GM19351 (cell line): ENCODE measurements at regions not wholly inside any gene's neighbourhood (a gene's known extent, or its start where the extent isn't known, plus 50 kb on each side); places are given as distances from the start of the nearest gene placed in this dataset.

ENCODE experiments used
- ATAC-seq: cut with Tn5 transposase; IDR thresholded peaks from one replicate; pipeline ENCODE4 v1.9.1; 2021; ENCODE audit warnings: mild to moderate bottlenecking, moderate library complexity; ENCODE audit not compliant: unreplicated experiment

- no peak for ATAC-seq
These were observed 375.1 kb downstream of the CHSY3 start for GRCh38 chr5:130279386-130279785.

- no peak for ATAC-seq
These were observed 373.9 kb downstream of the CHSY3 start for GRCh38 chr5:130278136-130278535.

- ATAC-seq, result no peak
These were observed 373.3 kb downstream of the CHSY3 start for GRCh38 chr5:130277522-130277921.

- no peak for ATAC-seq
These were observed 372.7 kb downstream of the CHSY3 start for GRCh38 chr5:130277002-130277401.

GRCh38 chr5:130272837-130273236 is 368.6 kb downstream of the CHSY3 start:
- ATAC-seq, result no peak

GRCh38 chr5:130270786-130271185 is 366.5 kb downstream of the CHSY3 start:
- no peak for ATAC-seq

- no peak for ATAC-seq
These were observed 364.2 kb downstream of the CHSY3 start for GRCh38 chr5:130268489-130268888.

GRCh38 chr5:130267926-130268325 is 363.7 kb downstream of the CHSY3 start:
- ATAC-seq, result no peak

- no peak for ATAC-seq
These were observed 356.2 kb downstream of the CHSY3 start for GRCh38 chr5:130260481-130260880.

GRCh38 chr5:130251931-130252330 is 347.7 kb downstream of the CHSY3 start:
- ATAC-seq, result no peak

GRCh38 chr5:130243641-130244040 is 339.4 kb downstream of the CHSY3 start:
- no peak for ATAC-seq

GRCh38 chr5:130237721-130238120 is 333.5 kb downstream of the CHSY3 start:
- ATAC-seq, result no peak
